ENCODE measurements at regions not wholly inside any gene's neighbourhood (a gene's known extent, or its start where the extent isn't known, plus 50 kb on each side); places are given as distances from the start of the nearest gene placed in this dataset.
"Not testable (repeated sequence)": the region's sequence is repeated elsewhere in the genome, so short reads cannot be mapped to it uniquely, and the experiment has no call there.

DNA sequence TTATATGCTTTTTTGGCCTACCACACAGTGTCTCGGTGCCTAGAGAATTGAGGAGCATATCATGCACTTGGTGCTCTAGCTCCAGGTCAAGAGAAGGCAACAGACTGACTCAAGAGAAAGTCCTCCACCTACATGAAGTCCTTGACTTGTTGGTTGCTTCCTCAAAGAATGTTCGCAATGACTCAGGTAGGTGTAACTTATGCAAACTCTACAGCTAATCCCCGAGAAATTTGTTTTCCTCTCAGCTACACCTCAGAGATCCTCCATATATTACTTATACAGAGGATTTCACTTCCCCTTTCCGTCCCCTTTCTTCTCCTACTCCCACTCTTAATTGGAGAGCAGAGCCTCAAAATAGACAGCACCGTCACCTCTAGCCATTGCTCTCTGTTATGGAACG lies 1013.1 kb downstream of the KCNMA1 start:
- DNase-seq (ENCODE audit: low read depth) = peak; percentile 81
- H3K4me3 ChIP-seq (ENCODE audit: low read length) = no peak overlapping the region
- TF ChIP-seq CTCF (IDR thresholded peaks at IDR 0.05; ENCODE audit: insufficient read depth, low read depth, low read length, missing control alignments) = no peak

- H3K4me3 ChIP-seq (ENCODE audit: low read length) = no peak overlapping the region
- DNase-seq (ENCODE audit: low read depth) = no peak
- TF ChIP-seq CTCF (IDR thresholded peaks at IDR 0.05; ENCODE audit: insufficient read depth, low read depth, low read length, missing control alignments) = no peak
These were observed 1015.6 kb downstream of the KCNMA1 start for GRCh38 chr10:76621886-76622620.

- no peak for DNase-seq (ENCODE audit: low read depth)
- H3K4me3 ChIP-seq (ENCODE audit: low read length) = no peak overlapping the region
- no peak for TF ChIP-seq CTCF (IDR thresholded peaks at IDR 0.05; ENCODE audit: insufficient read depth, low read depth, low read length, missing control alignments)
These were observed 1019.0 kb downstream of the KCNMA1 start for GRCh38 chr10:76618641-76619040.

DNA sequence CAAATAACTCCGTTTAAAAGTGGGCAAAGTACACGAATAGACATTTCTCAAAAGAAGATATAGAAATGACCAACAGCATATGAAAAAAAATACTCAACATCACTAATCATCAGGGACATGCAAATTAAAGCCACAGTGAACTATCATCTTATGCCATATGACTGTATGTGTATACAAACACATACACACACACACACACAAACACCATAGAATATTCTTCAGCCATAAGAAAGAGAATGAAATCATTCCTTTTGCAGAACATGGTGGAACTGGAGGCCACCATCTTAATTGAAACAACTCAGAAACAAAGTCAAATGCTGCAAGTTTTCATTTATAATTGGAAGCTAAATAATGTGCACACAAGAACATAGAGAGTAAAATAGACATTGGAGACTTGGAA lies 1019.4 kb downstream of the KCNMA1 start:
- no peak overlapping the region for H3K4me3 ChIP-seq (ENCODE audit: low read length)
- TF ChIP-seq CTCF (IDR thresholded peaks at IDR 0.05; ENCODE audit: insufficient read depth, low read depth, low read length, missing control alignments) = no peak

DNA sequence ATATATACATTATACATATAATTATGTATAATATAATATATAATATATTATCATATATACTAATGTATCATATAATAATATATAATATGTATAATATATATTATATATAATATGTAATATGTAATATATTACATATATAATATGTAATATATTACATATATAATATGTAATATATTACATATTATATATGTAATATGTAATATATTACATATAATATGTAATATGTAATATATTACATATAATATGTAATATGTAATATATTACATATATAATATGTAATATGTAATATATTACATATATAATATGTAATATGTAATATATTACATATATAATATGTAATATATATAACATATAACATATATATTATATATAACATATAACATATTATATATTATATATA lies 1020.9 kb downstream of the KCNMA1 start:
- not testable (repeated sequence) for H3K4me3 ChIP-seq (ENCODE audit: low read length); DNase-seq (ENCODE audit: low read depth)

More for the DNA sequence above, 1019.4 kb downstream of the KCNMA1 start:
- DNase-seq (ENCODE audit: low read depth) = no peak

GRCh38 chr10:76615049-76615448 lies 1022.6 kb downstream of the KCNMA1 start:
- no peak for DNase-seq (ENCODE audit: low read depth)
- H3K4me3 ChIP-seq (ENCODE audit: low read length) = no peak overlapping the region
- no peak for TF ChIP-seq CTCF (IDR thresholded peaks at IDR 0.05; ENCODE audit: insufficient read depth, low read depth, low read length, missing control alignments)
